Omental fat pad (tissue), 3 donors: ENCODE measurements at regions not wholly inside any gene's neighbourhood (a gene's known extent, or its start where the extent isn't known, plus 50 kb on each side); places are given as distances from the start of the nearest gene placed in this dataset.

Source experiments
- ATAC-seq: fragments of 150-250 bp; one replicate; pipeline ENCODE4 v1.9.1; 2016; ENCODE audit warnings: mild to moderate bottlenecking, moderate library complexity; ENCODE audit not compliant: low FRiP score
- DNase-seq: peaks from one replicate; pipeline ENCODE4 v3.0.0-alpha.2; 2019; ENCODE audit warnings: low spot score
- CTCF ChIP-seq, 3 donors: fragments of 450-650 bp; IDR thresholded peaks; one replicate each; pipeline ENCODE4 v1.5.1; 2016 to 2017; ENCODE audit warnings: antibody characterized with exemption in 3 of 3, mild to moderate bottlenecking in 3 of 3, moderate library complexity in 2 of 3

DNA sequence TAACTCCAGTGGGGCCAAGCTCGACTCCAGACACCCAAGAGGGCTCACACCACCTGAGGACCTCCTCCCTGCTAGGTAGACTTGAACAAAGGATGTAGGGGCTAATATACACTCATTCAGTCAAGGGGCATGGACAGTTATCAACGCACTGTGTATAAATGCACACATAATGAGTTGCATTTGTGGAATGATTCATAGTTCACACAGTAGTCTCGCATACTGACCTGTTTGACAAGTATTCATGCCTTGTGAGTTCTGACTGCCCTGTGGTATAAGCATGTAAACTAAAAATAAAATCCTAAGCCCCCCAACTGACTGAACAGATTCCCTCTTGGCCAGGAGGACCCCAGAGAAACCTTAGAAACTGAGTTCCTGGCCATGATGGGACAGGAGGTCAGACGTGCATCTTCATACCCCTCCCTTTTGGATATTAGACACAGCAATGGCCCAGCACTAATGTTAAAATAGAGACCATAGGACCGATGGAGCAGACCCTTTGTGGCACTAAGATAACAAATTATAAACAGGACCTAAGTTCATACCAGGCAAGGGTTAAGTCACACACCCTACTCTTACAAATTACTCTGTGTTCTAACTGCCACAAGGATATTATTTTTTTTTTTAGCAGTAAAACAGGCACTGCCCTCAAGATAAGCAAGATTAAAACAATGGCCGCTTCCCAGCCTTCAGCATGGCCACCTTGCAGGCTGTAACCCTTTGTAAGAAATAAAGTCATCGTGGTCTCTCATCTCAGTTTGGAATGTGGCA is 124.4 kb downstream of the TTLL2 start:
- DNase-seq, result no peak
- no peak for ATAC-seq
- no peak for TF ChIP-seq CTCF (IDR thresholded peaks at IDR 0.05)

- no peak for ATAC-seq
- TF ChIP-seq CTCF (IDR thresholded peaks at IDR 0.05), result no peak
Observed at GRCh38 chr6:167450626-167451025, 125.7 kb downstream of the TTLL2 start.

GRCh38 chr6:167452338-167453081 is 127.6 kb downstream of the TTLL2 start:
- TF ChIP-seq CTCF (IDR thresholded peaks at IDR 0.05), result no peak

More at GRCh38 chr6:167450626-167451025, 125.7 kb downstream of the TTLL2 start:
- DNase-seq, result no peak

DNA sequence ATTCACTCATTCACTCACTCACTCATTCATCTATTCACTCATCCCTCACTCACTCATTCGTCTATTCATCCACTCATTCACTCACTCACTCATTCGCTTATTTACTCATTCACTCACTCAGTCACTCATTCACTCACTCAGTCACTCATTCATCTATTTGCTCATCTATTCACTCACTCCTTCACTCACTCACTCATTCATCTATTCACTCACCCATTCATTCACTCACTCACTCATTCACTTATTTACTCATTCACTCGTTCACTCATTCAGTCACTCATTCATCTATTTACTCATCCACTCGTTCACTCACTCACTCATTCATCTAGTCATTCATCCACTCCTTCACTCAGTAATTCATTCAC is 128.2 kb downstream of the TTLL2 start:
- TF ChIP-seq CTCF (IDR thresholded peaks at IDR 0.05), result no peak
- DNase-seq, result no peak
- ATAC-seq, result no peak

More at GRCh38 chr6:167452338-167453081, 127.6 kb downstream of the TTLL2 start:
- no peak for DNase-seq
- no peak for ATAC-seq

GRCh38 chr6:167454003-167454402 is 129.1 kb downstream of the TTLL2 start:
- DNase-seq (no peak), ATAC-seq (no peak)
- no peak for TF ChIP-seq CTCF (IDR thresholded peaks at IDR 0.05)

- no peak for DNase-seq
- no peak for TF ChIP-seq CTCF (IDR thresholded peaks at IDR 0.05)
- ATAC-seq, result no peak
Observed at GRCh38 chr6:167455371-167455770, 130.5 kb downstream of the TTLL2 start.
